ENCODE measurements at regions not wholly inside any gene's neighbourhood (a gene's known extent, or its start where the extent isn't known, plus 50 kb on each side); places are given as distances from the start of the nearest gene placed in this dataset.

DNA sequence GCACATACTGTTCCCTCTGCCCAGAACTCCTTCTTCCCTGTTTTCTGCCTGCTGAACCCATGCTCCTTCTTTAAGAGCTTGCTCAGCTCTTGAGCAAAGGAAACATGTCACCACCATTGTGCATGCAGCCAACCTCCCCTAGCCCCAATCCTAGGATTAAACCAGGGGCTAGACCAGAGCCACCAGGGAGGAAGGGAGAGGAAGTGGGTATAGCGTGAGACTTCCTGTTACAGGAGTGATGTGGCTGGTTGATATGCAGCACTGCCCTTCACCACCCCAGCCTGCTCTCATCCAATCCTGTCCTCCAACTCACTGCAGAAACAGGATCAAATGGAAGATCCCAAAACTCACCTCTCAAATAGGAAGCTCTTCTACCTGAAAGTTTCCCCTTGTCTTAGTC lies 67.1 kb upstream of the CDH5 start (continued):
- TF ChIP-seq, protein P1, sequence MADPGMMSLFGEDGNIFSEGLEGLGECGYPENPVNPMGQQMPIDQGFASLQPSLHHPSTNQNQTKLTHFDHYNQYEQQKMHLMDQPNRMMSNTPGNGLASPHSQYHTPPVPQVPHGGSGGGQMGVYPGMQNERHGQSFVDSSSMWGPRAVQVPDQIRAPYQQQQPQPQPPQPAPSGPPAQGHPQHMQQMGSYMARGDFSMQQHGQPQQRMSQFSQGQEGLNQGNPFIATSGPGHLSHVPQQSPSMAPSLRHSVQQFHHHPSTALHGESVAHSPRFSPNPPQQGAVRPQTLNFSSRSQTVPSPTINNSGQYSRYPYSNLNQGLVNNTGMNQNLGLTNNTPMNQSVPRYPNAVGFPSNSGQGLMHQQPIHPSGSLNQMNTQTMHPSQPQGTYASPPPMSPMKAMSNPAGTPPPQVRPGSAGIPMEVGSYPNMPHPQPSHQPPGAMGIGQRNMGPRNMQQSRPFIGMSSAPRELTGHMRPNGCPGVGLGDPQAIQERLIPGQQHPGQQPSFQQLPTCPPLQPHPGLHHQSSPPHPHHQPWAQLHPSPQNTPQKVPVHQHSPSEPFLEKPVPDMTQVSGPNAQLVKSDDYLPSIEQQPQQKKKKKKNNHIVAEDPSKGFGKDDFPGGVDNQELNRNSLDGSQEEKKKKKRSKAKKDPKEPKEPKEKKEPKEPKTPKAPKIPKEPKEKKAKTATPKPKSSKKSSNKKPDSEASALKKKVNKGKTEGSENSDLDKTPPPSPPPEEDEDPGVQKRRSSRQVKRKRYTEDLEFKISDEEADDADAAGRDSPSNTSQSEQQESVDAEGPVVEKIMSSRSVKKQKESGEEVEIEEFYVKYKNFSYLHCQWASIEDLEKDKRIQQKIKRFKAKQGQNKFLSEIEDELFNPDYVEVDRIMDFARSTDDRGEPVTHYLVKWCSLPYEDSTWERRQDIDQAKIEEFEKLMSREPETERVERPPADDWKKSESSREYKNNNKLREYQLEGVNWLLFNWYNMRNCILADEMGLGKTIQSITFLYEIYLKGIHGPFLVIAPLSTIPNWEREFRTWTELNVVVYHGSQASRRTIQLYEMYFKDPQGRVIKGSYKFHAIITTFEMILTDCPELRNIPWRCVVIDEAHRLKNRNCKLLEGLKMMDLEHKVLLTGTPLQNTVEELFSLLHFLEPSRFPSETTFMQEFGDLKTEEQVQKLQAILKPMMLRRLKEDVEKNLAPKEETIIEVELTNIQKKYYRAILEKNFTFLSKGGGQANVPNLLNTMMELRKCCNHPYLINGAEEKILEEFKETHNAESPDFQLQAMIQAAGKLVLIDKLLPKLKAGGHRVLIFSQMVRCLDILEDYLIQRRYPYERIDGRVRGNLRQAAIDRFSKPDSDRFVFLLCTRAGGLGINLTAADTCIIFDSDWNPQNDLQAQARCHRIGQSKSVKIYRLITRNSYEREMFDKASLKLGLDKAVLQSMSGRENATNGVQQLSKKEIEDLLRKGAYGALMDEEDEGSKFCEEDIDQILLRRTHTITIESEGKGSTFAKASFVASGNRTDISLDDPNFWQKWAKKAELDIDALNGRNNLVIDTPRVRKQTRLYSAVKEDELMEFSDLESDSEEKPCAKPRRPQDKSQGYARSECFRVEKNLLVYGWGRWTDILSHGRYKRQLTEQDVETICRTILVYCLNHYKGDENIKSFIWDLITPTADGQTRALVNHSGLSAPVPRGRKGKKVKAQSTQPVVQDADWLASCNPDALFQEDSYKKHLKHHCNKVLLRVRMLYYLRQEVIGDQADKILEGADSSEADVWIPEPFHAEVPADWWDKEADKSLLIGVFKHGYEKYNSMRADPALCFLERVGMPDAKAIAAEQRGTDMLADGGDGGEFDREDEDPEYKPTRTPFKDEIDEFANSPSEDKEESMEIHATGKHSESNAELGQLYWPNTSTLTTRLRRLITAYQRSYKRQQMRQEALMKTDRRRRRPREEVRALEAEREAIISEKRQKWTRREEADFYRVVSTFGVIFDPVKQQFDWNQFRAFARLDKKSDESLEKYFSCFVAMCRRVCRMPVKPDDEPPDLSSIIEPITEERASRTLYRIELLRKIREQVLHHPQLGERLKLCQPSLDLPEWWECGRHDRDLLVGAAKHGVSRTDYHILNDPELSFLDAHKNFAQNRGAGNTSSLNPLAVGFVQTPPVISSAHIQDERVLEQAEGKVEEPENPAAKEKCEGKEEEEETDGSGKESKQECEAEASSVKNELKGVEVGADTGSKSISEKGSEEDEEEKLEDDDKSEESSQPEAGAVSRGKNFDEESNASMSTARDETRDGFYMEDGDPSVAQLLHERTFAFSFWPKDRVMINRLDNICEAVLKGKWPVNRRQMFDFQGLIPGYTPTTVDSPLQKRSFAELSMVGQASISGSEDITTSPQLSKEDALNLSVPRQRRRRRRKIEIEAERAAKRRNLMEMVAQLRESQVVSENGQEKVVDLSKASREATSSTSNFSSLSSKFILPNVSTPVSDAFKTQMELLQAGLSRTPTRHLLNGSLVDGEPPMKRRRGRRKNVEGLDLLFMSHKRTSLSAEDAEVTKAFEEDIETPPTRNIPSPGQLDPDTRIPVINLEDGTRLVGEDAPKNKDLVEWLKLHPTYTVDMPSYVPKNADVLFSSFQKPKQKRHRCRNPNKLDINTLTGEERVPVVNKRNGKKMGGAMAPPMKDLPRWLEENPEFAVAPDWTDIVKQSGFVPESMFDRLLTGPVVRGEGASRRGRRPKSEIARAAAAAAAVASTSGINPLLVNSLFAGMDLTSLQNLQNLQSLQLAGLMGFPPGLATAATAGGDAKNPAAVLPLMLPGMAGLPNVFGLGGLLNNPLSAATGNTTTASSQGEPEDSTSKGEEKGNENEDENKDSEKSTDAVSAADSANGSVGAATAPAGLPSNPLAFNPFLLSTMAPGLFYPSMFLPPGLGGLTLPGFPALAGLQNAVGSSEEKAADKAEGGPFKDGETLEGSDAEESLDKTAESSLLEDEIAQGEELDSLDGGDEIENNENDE (IDR thresholded peaks at IDR 0.05; ENCODE audit: insufficient replicate concordance, low read length), result no peak

Measured in H1 (cell line).